ENCODE measurements at regions not wholly inside any gene's neighbourhood (a gene's known extent, or its start where the extent isn't known, plus 50 kb on each side); places are given as distances from the start of the nearest gene placed in this dataset.

- no peak for DNase-seq (ENCODE audit: low read depth in 2 of 2)
Measured at GRCh38 chr20:11445161-11445560, 472.5 kb upstream of the BTBD3 start.

- no peak for DNase-seq (ENCODE audit: low read depth in 2 of 2)
Measured at GRCh38 chr20:11445891-11446290, 471.8 kb upstream of the BTBD3 start.

DNA sequence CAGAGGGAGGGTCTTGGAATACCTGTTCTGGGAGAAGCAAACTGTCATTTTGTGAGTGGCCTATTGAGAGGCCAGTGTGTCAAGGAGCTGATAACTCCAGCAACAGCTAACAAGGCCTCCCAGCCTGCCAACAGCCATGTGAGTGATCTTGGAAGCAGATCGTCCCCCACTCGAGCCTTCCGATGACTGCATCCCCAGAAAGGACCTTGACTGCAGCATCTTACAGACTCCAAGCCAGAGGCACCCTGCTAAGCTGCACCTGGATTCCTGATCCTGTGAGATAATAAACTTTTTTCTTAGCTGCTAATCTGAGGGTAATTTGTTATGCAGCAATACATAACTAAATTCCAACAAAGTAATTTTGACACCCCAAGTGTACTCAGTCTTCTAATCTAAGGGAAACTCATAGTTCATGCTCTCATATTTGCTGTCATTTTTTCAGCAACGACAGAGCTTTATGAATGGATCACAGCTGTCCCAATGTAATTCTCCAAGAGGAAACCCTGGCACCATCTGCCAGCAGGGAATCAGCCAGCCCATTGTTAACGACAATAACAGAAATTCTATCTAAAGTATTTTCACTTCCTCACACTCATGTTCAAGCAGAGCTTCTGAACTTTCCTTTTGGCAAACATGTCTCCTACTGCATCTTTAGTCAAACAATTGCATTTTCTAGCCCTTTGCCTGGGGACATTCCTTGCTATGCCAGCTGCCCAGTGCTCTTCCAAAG is 470.2 kb upstream of the BTBD3 start:
- no peak for DNase-seq (ENCODE audit: low read depth in 2 of 2)

DNA sequence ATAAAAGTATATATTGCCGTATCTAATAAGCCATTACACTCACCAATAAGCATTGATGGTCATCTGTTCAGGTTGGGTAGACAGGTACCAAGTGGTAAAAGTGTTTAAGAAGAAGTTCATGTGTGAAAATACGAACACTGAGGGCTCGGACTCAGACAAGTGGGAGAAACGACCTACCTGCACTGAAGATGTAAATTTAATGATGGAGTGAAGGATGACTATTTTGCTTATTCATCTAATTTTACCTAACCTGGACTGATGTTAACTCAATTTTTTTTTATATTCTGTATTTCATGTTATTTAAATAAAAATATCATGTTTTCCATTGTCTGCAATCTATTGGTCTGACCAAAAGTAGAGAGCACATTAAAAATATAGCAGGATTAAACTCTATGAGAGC is 469.1 kb upstream of the BTBD3 start:
- no peak for DNase-seq (ENCODE audit: low read depth in 2 of 2)

- no peak for DNase-seq (ENCODE audit: low read depth in 2 of 2)
Measured at GRCh38 chr20:11451793-11452291, 465.9 kb upstream of the BTBD3 start.

GRCh38 chr20:11452326-11452725 is 465.4 kb upstream of the BTBD3 start:
- no peak for DNase-seq (ENCODE audit: low read depth in 2 of 2)

- no peak for DNase-seq (ENCODE audit: low read depth in 2 of 2)
Measured at GRCh38 chr20:11453430-11453829, 464.3 kb upstream of the BTBD3 start.

GRCh38 chr20:11454966-11455799 is 462.5 kb upstream of the BTBD3 start:
- no peak for DNase-seq (ENCODE audit: low read depth in 2 of 2)

- no peak for DNase-seq (ENCODE audit: low read depth in 2 of 2)
Measured at GRCh38 chr20:11457488-11457887, 460.2 kb upstream of the BTBD3 start.

DNA sequence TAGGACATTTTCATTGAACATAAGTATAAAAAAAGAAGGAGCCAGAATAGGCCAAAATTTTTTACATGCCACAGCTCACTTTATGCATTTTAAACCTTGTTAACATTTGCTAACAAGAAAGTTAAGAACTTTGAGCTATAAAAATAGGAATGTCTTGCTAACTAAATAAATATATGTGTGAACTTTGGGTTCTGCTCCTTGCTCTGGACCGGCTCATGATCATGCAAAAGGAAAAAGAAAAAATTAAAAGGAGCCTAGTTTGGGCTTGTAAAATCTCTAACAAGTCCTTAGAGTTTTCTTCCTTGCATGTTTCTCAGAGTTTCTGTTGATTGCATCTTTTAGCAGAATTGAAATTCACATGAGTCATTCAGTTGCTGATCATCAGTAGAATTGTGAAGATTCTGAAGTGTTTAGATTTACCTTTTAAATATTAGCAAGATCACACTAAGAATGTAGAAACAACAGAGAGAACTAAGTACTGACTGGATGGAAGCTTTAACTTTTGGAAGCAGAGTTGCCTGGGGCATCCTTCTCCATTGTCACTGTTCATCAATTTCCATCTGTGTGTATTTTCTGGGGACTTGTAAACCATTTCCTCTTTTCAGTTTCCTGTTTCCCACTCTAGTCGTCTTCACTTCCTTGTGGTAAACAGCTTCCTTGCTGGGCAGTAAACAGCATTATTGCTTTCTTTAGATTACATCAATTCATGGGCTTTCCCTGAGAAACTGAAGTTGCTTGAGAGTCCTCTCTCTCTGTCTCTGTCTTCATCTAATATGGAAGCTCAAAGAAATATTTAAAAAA is 458.4 kb upstream of the BTBD3 start:
- DNase-seq (ENCODE audit: low read depth in 2 of 2): no peak

- DNase-seq (ENCODE audit: low read depth in 2 of 2): no peak
Measured at GRCh38 chr20:11467436-11467835, 450.3 kb upstream of the BTBD3 start.

DNA sequence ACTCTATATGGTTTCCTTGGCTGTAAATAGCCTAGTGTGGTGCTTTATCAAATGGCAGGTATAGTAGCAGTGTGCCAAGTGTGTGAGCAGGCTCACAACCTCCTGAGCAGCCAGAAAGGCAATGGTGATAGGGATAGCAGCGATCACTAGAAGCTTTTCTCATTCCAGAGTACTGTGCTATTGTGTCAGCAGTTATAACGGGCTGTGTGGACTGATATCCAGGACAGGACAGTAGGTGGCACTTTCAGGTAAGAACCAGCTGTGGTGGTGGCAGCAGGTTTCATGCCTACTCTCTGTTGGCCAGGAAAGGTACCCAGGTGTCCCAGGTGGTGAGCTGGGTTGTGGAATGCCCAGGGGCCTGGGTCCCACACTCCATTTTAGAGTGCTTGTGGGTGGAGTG is 448.8 kb upstream of the BTBD3 start:
- DNase-seq (ENCODE audit: low read depth in 2 of 2): no peak

GRCh38 chr20:11469795-11470435 is 447.8 kb upstream of the BTBD3 start:
- DNase-seq (ENCODE audit: low read depth in 2 of 2): no peak

DNA sequence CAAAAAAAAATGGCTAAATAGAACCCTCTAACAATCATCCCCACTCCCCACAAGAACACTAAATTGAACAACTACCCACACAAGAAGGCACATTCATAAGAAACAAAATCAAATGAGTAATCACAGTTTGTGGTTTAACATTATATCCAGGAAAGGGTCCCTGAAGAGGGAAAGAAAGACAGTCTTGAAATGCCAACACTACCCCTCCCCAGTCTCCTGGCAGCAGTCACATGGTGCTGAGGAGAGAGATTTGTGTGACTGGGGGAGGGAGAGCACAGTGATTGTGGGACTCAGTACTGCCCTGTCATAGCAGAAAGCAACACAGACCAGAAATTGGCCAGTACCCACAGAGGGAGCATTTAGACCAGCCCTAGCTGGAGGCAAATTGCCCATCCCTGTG is 443.7 kb upstream of the BTBD3 start:
- no peak for DNase-seq (ENCODE audit: low read depth in 2 of 2)

- no peak for DNase-seq (ENCODE audit: low read depth in 2 of 2)
Measured at GRCh38 chr20:11483697-11484096, 434.0 kb upstream of the BTBD3 start.

- no peak for DNase-seq (ENCODE audit: low read depth in 2 of 2)
Measured at GRCh38 chr20:11484479-11484878, 433.2 kb upstream of the BTBD3 start.

DNA sequence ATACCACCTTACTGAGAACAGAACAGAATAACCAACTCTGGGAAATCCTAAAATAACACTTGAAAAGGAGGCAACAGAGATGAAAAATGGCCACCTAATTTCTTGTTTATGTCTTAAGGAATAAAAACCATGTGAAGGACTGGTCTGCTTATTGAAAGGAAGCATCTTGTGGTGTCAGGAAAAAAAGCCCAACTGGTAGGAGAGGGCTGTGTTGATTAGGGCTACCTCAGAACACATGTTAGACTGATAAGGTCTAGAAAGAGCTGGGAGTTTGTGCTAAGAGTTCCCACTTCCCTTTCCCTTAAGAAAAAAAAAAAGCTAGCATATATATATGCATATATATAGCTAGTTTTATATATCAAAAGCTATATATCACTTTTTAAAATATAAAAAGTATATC is 425.3 kb upstream of the BTBD3 start:
- no peak for DNase-seq (ENCODE audit: low read depth in 2 of 2)

- no peak for DNase-seq (ENCODE audit: low read depth in 2 of 2)
Measured at GRCh38 chr20:11492846-11493245, 424.8 kb upstream of the BTBD3 start.

DNA sequence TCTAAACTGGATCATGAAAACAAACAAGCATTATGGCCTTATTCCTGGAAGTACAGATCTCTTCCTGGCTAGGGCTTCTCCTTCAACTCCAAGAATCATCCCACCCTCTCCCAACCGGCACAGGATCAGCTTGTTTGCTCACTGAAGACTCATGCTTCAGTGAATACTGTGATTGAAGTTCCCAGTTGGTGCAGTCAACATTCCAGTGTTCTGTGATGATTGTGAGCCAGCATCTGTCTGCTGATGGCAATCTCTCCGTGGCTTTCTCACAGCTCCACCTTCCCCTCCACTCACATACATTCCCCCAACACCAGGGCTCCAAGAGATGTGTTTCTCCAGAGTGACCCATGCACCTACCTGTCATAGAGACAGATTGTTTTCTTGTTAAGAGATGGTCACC is 421.3 kb upstream of the BTBD3 start:
- DNase-seq (ENCODE audit: low read depth in 2 of 2): no peak

DNA sequence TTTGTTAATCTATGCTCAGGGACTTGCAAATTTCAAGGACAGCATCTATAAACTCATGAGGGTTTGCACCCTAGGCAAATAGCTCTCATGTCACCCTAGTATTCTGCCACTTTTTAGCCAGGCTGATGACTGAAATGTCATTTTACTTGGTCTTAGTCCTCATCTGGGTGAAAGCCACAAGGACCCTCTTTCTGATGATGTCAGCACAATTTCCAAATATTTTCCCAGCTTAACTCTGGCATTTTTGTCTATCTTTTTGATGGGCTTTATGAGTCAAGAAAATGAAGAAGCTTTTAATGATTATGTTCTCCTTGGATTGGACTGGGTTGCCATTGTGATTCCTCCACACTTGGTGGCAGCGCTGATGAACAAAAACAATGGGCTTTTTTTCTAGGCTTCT is 420.1 kb upstream of the BTBD3 start:
- DNase-seq (ENCODE audit: low read depth in 2 of 2): no peak

DNA sequence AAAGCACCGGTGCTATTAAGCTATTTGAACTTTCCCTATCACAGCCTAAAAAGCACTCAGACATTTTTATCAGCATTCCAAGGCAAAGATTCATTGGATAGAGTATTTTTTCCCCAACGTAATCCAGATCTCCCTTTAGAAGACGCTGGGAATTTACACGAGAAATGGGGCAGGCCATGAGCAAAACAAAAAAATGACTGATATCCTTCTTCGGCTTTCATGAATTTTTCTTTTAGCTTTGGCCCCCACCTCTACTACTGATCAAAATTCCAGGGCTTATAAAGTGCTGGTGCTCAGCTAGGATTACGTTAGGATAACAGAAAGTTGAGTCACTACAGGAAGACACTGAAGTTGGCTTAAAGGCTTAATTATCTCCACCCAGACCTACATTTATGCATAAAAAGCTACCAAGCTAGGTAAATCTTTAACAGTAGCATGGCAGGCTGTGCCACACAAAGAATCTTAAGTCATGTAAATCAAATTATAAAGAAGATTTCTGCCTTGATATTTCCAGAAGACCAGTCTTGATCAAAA is 418.5 kb upstream of the BTBD3 start:
- DNase-seq (ENCODE audit: low read depth in 2 of 2): no peak

DNA sequence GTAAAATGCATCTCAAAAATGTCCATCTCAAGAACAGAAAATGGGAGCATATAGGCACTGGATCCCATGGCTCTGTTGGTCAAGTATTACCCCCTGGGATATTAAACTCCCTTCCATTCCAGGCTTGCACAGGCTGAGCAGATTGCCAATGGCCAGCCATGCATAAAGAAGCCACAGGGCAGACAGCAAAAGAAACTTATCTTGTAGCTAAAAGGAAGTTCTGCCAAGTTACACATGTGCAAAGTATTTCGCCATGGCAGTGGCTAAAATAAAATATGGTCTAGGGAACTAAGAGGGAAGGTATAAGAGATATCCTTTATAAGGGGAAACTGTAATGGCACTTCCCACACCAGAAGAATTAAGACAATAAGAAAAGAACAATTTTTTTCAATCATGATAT is 415.6 kb upstream of the BTBD3 start:
- DNase-seq (ENCODE audit: low read depth in 2 of 2): no peak
